ENCODE measurements at regions not wholly inside any gene's neighbourhood (a gene's known extent, or its start where the extent isn't known, plus 50 kb on each side); places are given as distances from the start of the nearest gene placed in this dataset.

DNA sequence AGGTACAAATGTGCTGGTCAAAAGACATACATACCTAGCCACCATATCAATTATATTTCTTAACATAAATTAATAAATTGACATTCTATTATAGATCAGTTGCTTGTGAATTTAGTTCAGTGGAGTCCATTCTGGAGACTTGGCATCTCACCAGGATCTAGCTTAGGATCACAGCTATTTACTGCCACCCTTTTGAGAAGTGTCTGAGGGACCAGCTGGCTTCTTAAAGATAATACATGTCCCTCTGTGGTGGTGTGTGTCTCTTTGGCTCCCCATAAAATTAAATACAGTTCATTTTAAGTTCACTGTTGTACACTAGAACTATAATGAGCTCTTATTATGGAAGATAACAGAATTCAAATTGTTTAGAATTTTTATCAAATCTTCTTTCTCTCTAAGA, 290.7 kb downstream of the PRELID2 start:
- no TSS peak for BruUV-seq (replicated peaks)
- no peaks in the 10 kb centered on the region for H3K4me1 ChIP-seq (replicated peaks in 1 of 2; ENCODE audit: control insufficient read depth in 2 of 2, insufficient read depth in 2 of 2, low read length in 2 of 2)
- in situ Hi-C loops (cut with MboI): no loop called here
- H3K27ac ChIP-seq (ENCODE audit: extremely low read depth, low read depth, low read length): no peak overlapping the region
- H4K20me1 ChIP-seq (replicated peaks; ENCODE audit: control insufficient read depth, insufficient read depth, low read length): no peaks in the 10 kb centered on the region
- no peaks in the 10 kb centered on the region for H3K9me3 ChIP-seq (replicated peaks; ENCODE audit: control insufficient read depth, insufficient read depth, low read depth, low read length)
- no peaks in the 10 kb centered on the region for H3K79me2 ChIP-seq (ENCODE audit: control insufficient read depth, insufficient read depth, low read length)
- no peak overlapping the region for H2AFZ ChIP-seq (ENCODE audit: low read depth, low read length)
- no peaks in the 10 kb centered on the region for H3K9me1 ChIP-seq (ENCODE audit: control insufficient read depth, insufficient read depth, low read length)
- intact Hi-C loops (cut with micrococcal nuclease): no loop called here
- no peak for TF ChIP-seq POLR2AphosphoS2 (IDR thresholded peaks at IDR 0.05; ENCODE audit: low read length)
- no peak for TF ChIP-seq FOXP1 (CRISPR knock-in tag; IDR thresholded peaks at IDR 0.05)
- TF ChIP-seq ZNF766 (CRISPR knock-in tag; conservative IDR thresholded peaks at IDR 0.05): no peak
- TF ChIP-seq NUFIP1 (IDR thresholded peaks at IDR 0.05; ENCODE audit: partially characterized antibody): no peak
- TF ChIP-seq PHTF2 (CRISPR knock-in tag; IDR thresholded peaks at IDR 0.05): no peak
- TF ChIP-seq ZFPM2 (CRISPR knock-in tag; IDR thresholded peaks at IDR 0.05): no peak
- TF ChIP-seq ETV5 (CRISPR knock-in tag; IDR thresholded peaks at IDR 0.05; ENCODE audit: low read depth): no peak
- no peak for TF ChIP-seq ZNF311 (CRISPR knock-in tag; IDR thresholded peaks at IDR 0.05)
- no peak for TF ChIP-seq ZNF146 (CRISPR knock-in tag; IDR thresholded peaks at IDR 0.05; ENCODE audit: unreplicated experiment)
- TF ChIP-seq CBFA2T2 (conservative IDR thresholded peaks at IDR 0.05): no peak
- TF ChIP-seq SIN3A (IDR thresholded peaks at IDR 0.05; ENCODE audit: borderline replicate concordance in 2 of 2, control insufficient read depth in 1 of 2, low read depth in 2 of 2, low read length in 2 of 2): no peak
- no peak for TF ChIP-seq TFAM (CRISPR knock-in tag; conservative IDR thresholded peaks at IDR 0.05)
- TF ChIP-seq STAG1 (CRISPR knock-in tag; IDR thresholded peaks at IDR 0.05; ENCODE audit: borderline replicate concordance): no peak
- TF ChIP-seq, protein P1, sequence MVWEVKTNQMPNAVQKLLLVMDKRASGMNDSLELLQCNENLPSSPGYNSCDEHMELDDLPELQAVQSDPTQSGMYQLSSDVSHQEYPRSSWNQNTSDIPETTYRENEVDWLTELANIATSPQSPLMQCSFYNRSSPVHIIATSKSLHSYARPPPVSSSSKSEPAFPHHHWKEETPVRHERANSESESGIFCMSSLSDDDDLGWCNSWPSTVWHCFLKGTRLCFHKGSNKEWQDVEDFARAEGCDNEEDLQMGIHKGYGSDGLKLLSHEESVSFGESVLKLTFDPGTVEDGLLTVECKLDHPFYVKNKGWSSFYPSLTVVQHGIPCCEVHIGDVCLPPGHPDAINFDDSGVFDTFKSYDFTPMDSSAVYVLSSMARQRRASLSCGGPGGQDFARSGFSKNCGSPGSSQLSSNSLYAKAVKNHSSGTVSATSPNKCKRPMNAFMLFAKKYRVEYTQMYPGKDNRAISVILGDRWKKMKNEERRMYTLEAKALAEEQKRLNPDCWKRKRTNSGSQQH (CRISPR knock-in tag; IDR thresholded peaks at IDR 0.05): no peak
- TF ChIP-seq CEBPG (CRISPR knock-in tag; IDR thresholded peaks at IDR 0.05): no peak
- TF ChIP-seq CEBPG (tag; conservative IDR thresholded peaks at IDR 0.05 in 1 of 2, IDR thresholded peaks at IDR 0.05 in 1 of 2): no peak
- TF ChIP-seq ZNF830 (CRISPR knock-in tag; IDR thresholded peaks at IDR 0.05): no peak
- no peak overlapping the region for H3K9ac ChIP-seq (ENCODE audit: insufficient read depth in 1 of 2, low read depth in 2 of 2, low read length in 2 of 2)
- POLR2A ChIA-PET: interaction anchor here (1.2 kb wide), 1 partner anchor 10 kb away, joined by 3 read pairs; no protein-coding TSS in a partner anchor
- no peaks in the 10 kb centered on the region for H3K27me3 ChIP-seq (ENCODE audit: control insufficient read depth in 2 of 2, insufficient read depth in 2 of 2, low read length in 2 of 2)
- H3K4me3 ChIP-seq: no peak overlapping the region
- no peak for FAIRE-seq
- no peak for DNase-seq (ENCODE audit: extremely low read depth in 1 of 4, low spot score in 3 of 4)
- CTCF ChIA-PET (ENCODE audit: low intra/inter-chr PET ratio): no interaction called here
- no peak for ATAC-seq
- H3K36me3 ChIP-seq (ENCODE audit: control insufficient read depth, insufficient read depth, low read length): no peaks in the 10 kb centered on the region
- H3K4me2 ChIP-seq (ENCODE audit: insufficient read depth, low read length): no peak overlapping the region

All from K562 (cell line).